ENCODE measurements at regions not wholly inside any gene's neighbourhood (a gene's known extent, or its start where the extent isn't known, plus 50 kb on each side); places are given as distances from the start of the nearest gene placed in this dataset.
A peak's percentile ranks its signal among the peaks of the same experiment; 100 is the strongest.
"Not testable (repeated sequence)": the region's sequence is repeated elsewhere in the genome, so short reads cannot be mapped to it uniquely, and the experiment has no call there.

GRCh38 chr16:52920331-52920730, 132.4 kb downstream of the CHD9NB start:
- no peak for TF ChIP-seq CTCF (IDR thresholded peaks at IDR 0.05; ENCODE audit: low read depth, low read length)
- H3K27me3 ChIP-seq: no peaks in the 10 kb centered on the region

GRCh38 chr16:52914428-52914827, 138.3 kb downstream of the CHD9NB start:
- Histone ChIP-seq H3K27ac (no peak overlapping the region), H3K9me3 (ENCODE audit: low read depth) (no peaks in the 10 kb centered on the region), H3K36me3 (no peaks in the 10 kb centered on the region), H3K27me3 (no peaks in the 10 kb centered on the region), H3K4me3 (no peak overlapping the region), H3K4me1 (ENCODE audit: low read depth) (no peaks in the 10 kb centered on the region)
- no peak for TF ChIP-seq CTCF (IDR thresholded peaks at IDR 0.05; ENCODE audit: low read depth, low read length)
- no peak for DNase-seq (ENCODE audit: low read depth in 1 of 2, low spot score in 1 of 2)

More at GRCh38 chr16:52920331-52920730, 132.4 kb downstream of the CHD9NB start:
- H3K9me3 ChIP-seq (ENCODE audit: low read depth): no peaks in the 10 kb centered on the region
- H3K4me3 ChIP-seq: no peak overlapping the region
- no peaks in the 10 kb centered on the region for H3K36me3 ChIP-seq
- no peaks in the 10 kb centered on the region for H3K4me1 ChIP-seq (ENCODE audit: low read depth)
- DNase-seq (ENCODE audit: low read depth in 1 of 2, low spot score in 1 of 2): no peak
- no peak overlapping the region for H3K27ac ChIP-seq

GRCh38 chr16:52912565-52913173, 140.0 kb downstream of the CHD9NB start:
- no peak overlapping the region for H3K27ac ChIP-seq
- no peaks in the 10 kb centered on the region for H3K27me3 ChIP-seq
- peak; percentile 65 to 69 for DNase-seq (ENCODE audit: low read depth in 1 of 2, low spot score in 1 of 2)
- H3K4me1 ChIP-seq (ENCODE audit: low read depth): no peaks in the 10 kb centered on the region
- H3K36me3 ChIP-seq: no peaks in the 10 kb centered on the region
- peak; percentile 82 for TF ChIP-seq CTCF (IDR thresholded peaks at IDR 0.05; ENCODE audit: low read depth, low read length)
- H3K4me3 ChIP-seq: no peak overlapping the region
- no peaks in the 10 kb centered on the region for H3K9me3 ChIP-seq (ENCODE audit: low read depth)

GRCh38 chr16:52908057-52908456, 144.6 kb downstream of the CHD9NB start:
- not testable (repeated sequence) for H3K27me3 ChIP-seq; H3K4me1 ChIP-seq (ENCODE audit: low read depth); H3K36me3 ChIP-seq; H3K27ac ChIP-seq; DNase-seq (ENCODE audit: low read depth in 1 of 2, low spot score in 1 of 2); H3K4me3 ChIP-seq; H3K9me3 ChIP-seq (ENCODE audit: low read depth)

GRCh38 chr16:52906281-52906680, 146.4 kb downstream of the CHD9NB start:
- Histone ChIP-seq H3K36me3 (no peaks in the 10 kb centered on the region), H3K4me1 (ENCODE audit: low read depth) (no peaks in the 10 kb centered on the region), H3K27me3 (no peaks in the 10 kb centered on the region), H3K4me3 (no peak overlapping the region), H3K9me3 (ENCODE audit: low read depth) (no peaks in the 10 kb centered on the region), H3K27ac (no peak overlapping the region)
- no peak for TF ChIP-seq CTCF (IDR thresholded peaks at IDR 0.05; ENCODE audit: low read depth, low read length)
- no peak for DNase-seq (ENCODE audit: low read depth in 1 of 2, low spot score in 1 of 2)

GRCh38 chr16:52896478-52897164, 156.1 kb downstream of the CHD9NB start:
- Histone ChIP-seq H3K27ac (no peak overlapping the region), H3K36me3 (no peaks in the 10 kb centered on the region), H3K27me3 (no peaks in the 10 kb centered on the region), H3K9me3 (ENCODE audit: low read depth) (no peaks in the 10 kb centered on the region), H3K4me3 (no peak overlapping the region), H3K4me1 (ENCODE audit: low read depth) (no peaks in the 10 kb centered on the region)
- DNase-seq (ENCODE audit: low read depth in 1 of 2, low spot score in 1 of 2): no peak
- no peak for TF ChIP-seq CTCF (IDR thresholded peaks at IDR 0.05; ENCODE audit: low read depth, low read length)

All from cardiac muscle cell (in vitro differentiated cells and primary cell).